GM12878 (cell line): ENCODE measurements at regions not wholly inside any gene's neighbourhood (a gene's known extent, or its start where the extent isn't known, plus 50 kb on each side); places are given as distances from the start of the nearest gene placed in this dataset.

Experiments used
- ATAC-seq: fragments of 200-7000 bp; cut with Tn5 transposase; 3 replicates; pipeline ENCODE4 v1.9.1; 2020; ENCODE audit warnings: mild to moderate bottlenecking, moderate library complexity
- BruUV-seq: library from RNA; stranded (reverse); fragments of 400-500 nt; replicated peaks from 2 replicates; lab custom pipeline; 2021; lab: Mats Ljungman, UMichigan
- CTCF ChIA-PET: fragments of 300-600 bp; sonication (Branson Sonifier 250); formaldehyde crosslinking; extraction: SDS; loops from one replicate; lab custom pipeline; 2021; ENCODE audit warnings: inconsistent platforms; lab: Yijun Ruan, JAX
- POLR2A ChIA-PET: fragments of 350-600 bp; formaldehyde crosslinking; extraction: SDS; loops from one replicate; lab custom pipeline; 2021; ENCODE audit warnings: inconsistent platforms; lab: Charles Lee
- RAD21 ChIA-PET: fragments of 300-600 bp; sonication (Branson Sonifier 250); formaldehyde crosslinking; loops from one replicate; lab custom pipeline; 2023; ENCODE audit warnings: antibody characterized with exemption; ENCODE audit not compliant: unreplicated experiment; lab: Charles Lee
- SMC1A ChIA-PET: fragments of 300-600 bp; sonication (Branson Sonifier 250); formaldehyde crosslinking; loops from one replicate; lab custom pipeline; 2023; ENCODE audit not compliant: unreplicated experiment, uncharacterized antibody; lab: Charles Lee
- DNase-seq: peaks from one replicate; pipeline ENCODE4 v3.0.0-alpha.2; 2011; ENCODE audit warnings: low read depth, low spot score
- FAIRE-seq: peaks from 3 replicates; lab custom pipeline; 2011; peaks lifted over from hg19 to GRCh38; lab: Jason Lieb, UNC
- H2AFZ ChIP-seq: 2 replicates; pipeline ENCODE4 v1.6.0; 2011; ENCODE audit warnings: low read depth, low read length, control low read depth; ENCODE audit not compliant: control insufficient read depth
- H3K27ac ChIP-seq: 2 replicates; pipeline ENCODE4 v1.5.1; 2011; ENCODE audit warnings: control low read depth; ENCODE audit not compliant: control insufficient read depth, insufficient read depth
- H3K27me3 ChIP-seq, 2 experiments: replicated peaks in 1 of 2; 2 replicates each; pipeline versions ENCODE4 v1.6.0 to v1.6.1; 2011; ENCODE audit warnings: low read length in 1 of 2; ENCODE audit not compliant: control insufficient read depth in 2 of 2, insufficient read depth in 2 of 2
- H3K36me3 ChIP-seq, 2 experiments: 2 replicates each; pipeline ENCODE4 v1.5.1; 2011; ENCODE audit warnings: low read length in 1 of 2; ENCODE audit not compliant: control insufficient read depth in 2 of 2, insufficient read depth in 2 of 2
- H3K4me1 ChIP-seq: 2 replicates; pipeline ENCODE4 v1.6.1; 2011; ENCODE audit warnings: mild to moderate bottlenecking, low read length, moderate library complexity, mixed read lengths; ENCODE audit not compliant: control insufficient read depth, insufficient read depth
- H3K4me2 ChIP-seq: 2 replicates; pipeline ENCODE4 v1.6.0; 2011; ENCODE audit warnings: control low read depth; ENCODE audit not compliant: control insufficient read depth, insufficient read depth
- H3K4me3 ChIP-seq: fragments of 200-600 bp; sonication (generic); 2 replicates; pipeline ENCODE4 v1.5.1; 2016
- H3K79me2 ChIP-seq: 2 replicates; pipeline ENCODE4 v1.6.0; 2011; ENCODE audit warnings: low read length; ENCODE audit not compliant: control insufficient read depth, insufficient read depth
- H3K9ac ChIP-seq: 2 replicates; pipeline ENCODE4 v1.8.0; 2011; ENCODE audit warnings: low read length, control low read depth, mixed read lengths; ENCODE audit not compliant: control insufficient read depth, insufficient read depth
- H3K9me3 ChIP-seq: replicated peaks from 3 replicates; pipeline ENCODE4 v1.5.1; 2011; ENCODE audit warnings: mild to moderate bottlenecking, low read length; ENCODE audit not compliant: control insufficient read depth, insufficient read depth
- H4K20me1 ChIP-seq: 2 replicates; pipeline ENCODE4 v1.6.0; 2011; ENCODE audit not compliant: control insufficient read depth, insufficient read depth
- E4F1 ChIP-seq: fragments of 450-650 bp; IDR thresholded peaks from 2 replicates; pipeline ENCODE4 v1.6.1; 2018; ENCODE audit warnings: borderline replicate concordance, mild to moderate bottlenecking; ENCODE audit not compliant: partially characterized antibody
- HSF1 ChIP-seq: fragments of 150-350 bp; IDR thresholded peaks from 2 replicates; pipeline ENCODE4 v1.6.1; 2014; ENCODE audit warnings: mild to moderate bottlenecking, low read depth, low read length
- NR2C2 ChIP-seq: IDR thresholded peaks from 2 replicates; pipeline ENCODE4 v1.6.1; 2011; ENCODE audit warnings: borderline replicate concordance, low read depth; ENCODE audit not compliant: control insufficient read depth, insufficient read length
- SMC3 ChIP-seq: IDR thresholded peaks from 2 replicates; pipeline ENCODE4 v1.6.1; 2011; ENCODE audit warnings: low read length, improper control_type of control experiment, borderline replicate concordance
- TCF12 ChIP-seq: IDR thresholded peaks from 2 replicates; pipeline ENCODE4 v1.6.1; 2011; ENCODE audit warnings: low read depth, mild to moderate bottlenecking, low read length
- WGBS: methylation state at CpG from one replicate; pipeline ENCODE4 v1.1.6; 2016; ENCODE audit warnings: low lambda C conversion rate; ENCODE audit not compliant: insufficient replicate concordance, insufficient coverage; ENCODE audit errors: missing lambda C conversion rate; 5-methylcytosine and 5-hydroxymethylcytosine counted together
- in situ Hi-C: fragments of 300-500 bp; cut with MboI; formaldehyde crosslinking; loops from 9 replicates; pipeline ENCODE4 v1.14.3; 2018; ENCODE audit warnings: mixed read lengths
- intact Hi-C: fragments of 100-400 bp; cut with micrococcal nuclease; formaldehyde crosslinking; loops from one replicate; pipeline ENCODE4 v1.14.2; 2022; ENCODE audit not compliant: unreplicated experiment
- TF ChIP-seq, protein P1 (sequence below): fragments of 450-650 bp; IDR thresholded peaks from 2 replicates; pipeline ENCODE4 v1.6.1; 2016; ENCODE audit warnings: mild to moderate bottlenecking, moderate library complexity, borderline replicate concordance

DNA sequence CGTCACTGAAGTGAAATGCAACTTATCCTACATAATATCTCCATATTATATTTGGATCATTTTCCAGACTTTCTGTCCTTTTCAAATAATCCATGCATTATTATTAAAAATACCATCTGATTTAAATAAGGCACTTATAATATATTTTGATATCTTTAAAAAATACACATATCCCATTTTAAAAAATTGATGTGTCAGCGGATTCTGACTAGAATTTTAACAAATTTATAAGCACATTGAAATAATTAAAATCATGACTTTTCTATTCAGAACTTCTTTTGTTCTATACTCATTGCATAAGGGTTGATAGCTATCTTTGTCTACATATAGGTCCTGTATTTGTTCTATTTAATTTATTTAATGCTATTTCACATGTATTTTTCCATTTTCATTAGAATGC, 199.0 kb upstream of the DSEL start:
- intact Hi-C loops (no loop called here), in situ Hi-C loops (no loop called here)
- FAIRE-seq (no peak), ATAC-seq (no peak), DNase-seq (no peak)
- Histone ChIP-seq H3K9me3 (no peaks in the 10 kb centered on the region), H3K79me2 (no peaks in the 10 kb centered on the region), H3K4me1 (no peaks in the 10 kb centered on the region), H4K20me1 (no peaks in the 10 kb centered on the region), H3K4me2 (no peak overlapping the region), H2AFZ (no peak overlapping the region), H3K27ac (no peak overlapping the region), H3K27me3 (no peaks in the 10 kb centered on the region), H3K9ac (no peak overlapping the region), H3K4me3 (no peak overlapping the region), H3K36me3 (no peaks in the 10 kb centered on the region)
- no TSS peak for BruUV-seq
- POLR2A ChIA-PET = no interaction called here
- SMC1A ChIA-PET = no interaction called here
- 0% methylated on average over 2 of the region's 2 CpGs for WGBS
- CTCF ChIA-PET = interaction anchor here (1.4 kb wide), 1 partner anchor 76 kb away, joined by 3 read pairs; no protein-coding TSS in a partner anchor
- RAD21 ChIA-PET = no interaction called here
- TF ChIP-seq E4F1 (no peak), NR2C2 (no peak), TCF12 (no peak), SMC3 (no peak), HSF1 (no peak)
- TF ChIP-seq, protein P1, sequence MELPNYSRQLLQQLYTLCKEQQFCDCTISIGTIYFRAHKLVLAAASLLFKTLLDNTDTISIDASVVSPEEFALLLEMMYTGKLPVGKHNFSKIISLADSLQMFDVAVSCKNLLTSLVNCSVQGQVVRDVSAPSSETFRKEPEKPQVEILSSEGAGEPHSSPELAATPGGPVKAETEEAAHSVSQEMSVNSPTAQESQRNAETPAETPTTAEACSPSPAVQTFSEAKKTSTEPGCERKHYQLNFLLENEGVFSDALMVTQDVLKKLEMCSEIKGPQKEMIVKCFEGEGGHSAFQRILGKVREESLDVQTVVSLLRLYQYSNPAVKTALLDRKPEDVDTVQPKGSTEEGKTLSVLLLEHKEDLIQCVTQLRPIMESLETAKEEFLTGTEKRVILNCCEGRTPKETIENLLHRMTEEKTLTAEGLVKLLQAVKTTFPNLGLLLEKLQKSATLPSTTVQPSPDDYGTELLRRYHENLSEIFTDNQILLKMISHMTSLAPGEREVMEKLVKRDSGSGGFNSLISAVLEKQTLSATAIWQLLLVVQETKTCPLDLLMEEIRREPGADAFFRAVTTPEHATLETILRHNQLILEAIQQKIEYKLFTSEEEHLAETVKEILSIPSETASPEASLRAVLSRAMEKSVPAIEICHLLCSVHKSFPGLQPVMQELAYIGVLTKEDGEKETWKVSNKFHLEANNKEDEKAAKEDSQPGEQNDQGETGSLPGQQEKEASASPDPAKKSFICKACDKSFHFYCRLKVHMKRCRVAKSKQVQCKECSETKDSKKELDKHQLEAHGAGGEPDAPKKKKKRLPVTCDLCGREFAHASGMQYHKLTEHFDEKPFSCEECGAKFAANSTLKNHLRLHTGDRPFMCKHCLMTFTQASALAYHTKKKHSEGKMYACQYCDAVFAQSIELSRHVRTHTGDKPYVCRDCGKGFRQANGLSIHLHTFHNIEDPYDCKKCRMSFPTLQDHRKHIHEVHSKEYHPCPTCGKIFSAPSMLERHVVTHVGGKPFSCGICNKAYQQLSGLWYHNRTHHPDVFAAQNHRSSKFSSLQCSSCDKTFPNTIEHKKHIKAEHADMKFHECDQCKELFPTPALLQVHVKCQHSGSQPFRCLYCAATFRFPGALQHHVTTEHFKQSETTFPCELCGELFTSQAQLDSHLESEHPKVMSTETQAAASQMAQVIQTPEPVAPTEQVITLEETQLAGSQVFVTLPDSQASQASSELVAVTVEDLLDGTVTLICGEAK = no peak
